ENCODE measurements at regions not wholly inside any gene's neighbourhood (a gene's known extent, or its start where the extent isn't known, plus 50 kb on each side); places are given as distances from the start of the nearest gene placed in this dataset.

GRCh38 chr11:131190446-131190845 lies 180.0 kb upstream of the NTM start:
- Histone ChIP-seq H3K27ac (ENCODE audit: low read depth, low read length) (no peak overlapping the region), H2AFZ (ENCODE audit: low read length, unreplicated experiment) (no peak overlapping the region), H3K4me1 (ENCODE audit: control insufficient read depth, insufficient read depth, low read length, unreplicated experiment) (no peaks in the 10 kb centered on the region), H3K79me2 (ENCODE audit: control insufficient read depth, insufficient read depth, low read length, unreplicated experiment) (no peaks in the 10 kb centered on the region), H3K4me3 (ENCODE audit: low read depth, low read length) (no peak overlapping the region), H3K27me3 (ENCODE audit: insufficient read depth, low read length) (no peaks in the 10 kb centered on the region), H3K36me3 (ENCODE audit: insufficient read depth, low read length) (no peaks in the 10 kb centered on the region)

DNA sequence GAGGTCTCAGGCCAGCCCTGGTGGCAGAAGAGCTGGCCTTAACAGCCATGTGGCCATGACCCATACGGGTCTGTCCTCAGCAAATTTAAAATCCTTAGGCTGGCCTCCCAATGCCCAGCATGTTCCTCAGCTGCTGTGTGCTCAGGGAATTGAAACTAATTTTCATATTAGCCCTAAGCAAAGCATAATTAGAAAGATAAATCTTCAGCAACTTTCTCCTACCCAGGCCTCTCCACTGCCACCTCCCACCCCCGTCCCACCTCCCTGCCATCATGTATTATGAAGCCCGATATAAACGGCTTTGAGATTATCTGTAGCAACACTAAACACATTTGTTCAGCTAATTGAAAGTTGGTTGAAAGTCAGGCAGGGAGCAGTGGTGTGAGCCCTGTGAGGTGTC lies 178.8 kb upstream of the NTM start:
- Histone ChIP-seq H3K4me3 (ENCODE audit: low read depth, low read length) (no peak overlapping the region), H3K79me2 (ENCODE audit: control insufficient read depth, insufficient read depth, low read length, unreplicated experiment) (no peaks in the 10 kb centered on the region), H3K27ac (ENCODE audit: low read depth, low read length) (no peak overlapping the region), H3K4me1 (ENCODE audit: control insufficient read depth, insufficient read depth, low read length, unreplicated experiment) (no peaks in the 10 kb centered on the region), H2AFZ (ENCODE audit: low read length, unreplicated experiment) (no peak overlapping the region), H3K36me3 (ENCODE audit: insufficient read depth, low read length) (no peaks in the 10 kb centered on the region), H3K27me3 (ENCODE audit: insufficient read depth, low read length) (no peaks in the 10 kb centered on the region)

DNA sequence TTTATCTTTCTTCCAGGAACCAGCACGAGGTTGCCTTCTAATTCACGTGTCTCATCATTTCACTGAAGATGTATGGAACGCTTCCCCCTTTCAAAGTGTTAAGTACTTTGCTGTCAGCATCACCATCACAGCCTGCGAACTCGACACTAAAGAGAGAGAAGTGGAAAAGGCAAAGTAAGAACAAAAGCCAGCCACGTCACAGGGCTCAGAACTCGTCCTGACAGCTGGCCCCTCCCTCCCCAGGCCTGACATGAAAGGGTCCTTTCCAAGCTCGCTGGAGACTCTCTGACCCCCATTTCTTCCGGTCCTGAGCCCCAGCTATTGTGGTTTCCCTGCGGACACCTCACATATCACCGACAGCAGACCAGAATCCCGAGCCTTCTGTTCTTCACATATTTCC lies 177.8 kb upstream of the NTM start:
- no peaks in the 10 kb centered on the region for H3K27me3 ChIP-seq (ENCODE audit: insufficient read depth, low read length)
- H3K4me3 ChIP-seq (ENCODE audit: low read depth, low read length), result no peak overlapping the region
- no peaks in the 10 kb centered on the region for H3K4me1 ChIP-seq (ENCODE audit: control insufficient read depth, insufficient read depth, low read length, unreplicated experiment)
- H3K79me2 ChIP-seq (ENCODE audit: control insufficient read depth, insufficient read depth, low read length, unreplicated experiment), result no peaks in the 10 kb centered on the region
- H3K27ac ChIP-seq (ENCODE audit: low read depth, low read length), result no peak overlapping the region
- no peaks in the 10 kb centered on the region for H3K36me3 ChIP-seq (ENCODE audit: insufficient read depth, low read length)
- no peak overlapping the region for H2AFZ ChIP-seq (ENCODE audit: low read length, unreplicated experiment)

GRCh38 chr11:131193031-131193501 lies 177.3 kb upstream of the NTM start:
- Histone ChIP-seq H3K4me1 (ENCODE audit: control insufficient read depth, insufficient read depth, low read length, unreplicated experiment) (no peaks in the 10 kb centered on the region), H3K27me3 (ENCODE audit: insufficient read depth, low read length) (no peaks in the 10 kb centered on the region), H3K4me3 (ENCODE audit: low read depth, low read length) (no peak overlapping the region), H3K36me3 (ENCODE audit: insufficient read depth, low read length) (no peaks in the 10 kb centered on the region), H2AFZ (ENCODE audit: low read length, unreplicated experiment) (no peak overlapping the region), H3K27ac (ENCODE audit: low read depth, low read length) (no peak overlapping the region), H3K79me2 (ENCODE audit: control insufficient read depth, insufficient read depth, low read length, unreplicated experiment) (no peaks in the 10 kb centered on the region)

GRCh38 chr11:131194726-131195125 lies 175.7 kb upstream of the NTM start:
- Histone ChIP-seq H2AFZ (ENCODE audit: low read length, unreplicated experiment) (no peak overlapping the region), H3K4me3 (ENCODE audit: low read depth, low read length) (no peak overlapping the region), H3K27ac (ENCODE audit: low read depth, low read length) (no peak overlapping the region), H3K4me1 (ENCODE audit: control insufficient read depth, insufficient read depth, low read length, unreplicated experiment) (no peaks in the 10 kb centered on the region), H3K27me3 (ENCODE audit: insufficient read depth, low read length) (no peaks in the 10 kb centered on the region), H3K79me2 (ENCODE audit: control insufficient read depth, insufficient read depth, low read length, unreplicated experiment) (no peaks in the 10 kb centered on the region), H3K36me3 (ENCODE audit: insufficient read depth, low read length) (no peaks in the 10 kb centered on the region)

DNA sequence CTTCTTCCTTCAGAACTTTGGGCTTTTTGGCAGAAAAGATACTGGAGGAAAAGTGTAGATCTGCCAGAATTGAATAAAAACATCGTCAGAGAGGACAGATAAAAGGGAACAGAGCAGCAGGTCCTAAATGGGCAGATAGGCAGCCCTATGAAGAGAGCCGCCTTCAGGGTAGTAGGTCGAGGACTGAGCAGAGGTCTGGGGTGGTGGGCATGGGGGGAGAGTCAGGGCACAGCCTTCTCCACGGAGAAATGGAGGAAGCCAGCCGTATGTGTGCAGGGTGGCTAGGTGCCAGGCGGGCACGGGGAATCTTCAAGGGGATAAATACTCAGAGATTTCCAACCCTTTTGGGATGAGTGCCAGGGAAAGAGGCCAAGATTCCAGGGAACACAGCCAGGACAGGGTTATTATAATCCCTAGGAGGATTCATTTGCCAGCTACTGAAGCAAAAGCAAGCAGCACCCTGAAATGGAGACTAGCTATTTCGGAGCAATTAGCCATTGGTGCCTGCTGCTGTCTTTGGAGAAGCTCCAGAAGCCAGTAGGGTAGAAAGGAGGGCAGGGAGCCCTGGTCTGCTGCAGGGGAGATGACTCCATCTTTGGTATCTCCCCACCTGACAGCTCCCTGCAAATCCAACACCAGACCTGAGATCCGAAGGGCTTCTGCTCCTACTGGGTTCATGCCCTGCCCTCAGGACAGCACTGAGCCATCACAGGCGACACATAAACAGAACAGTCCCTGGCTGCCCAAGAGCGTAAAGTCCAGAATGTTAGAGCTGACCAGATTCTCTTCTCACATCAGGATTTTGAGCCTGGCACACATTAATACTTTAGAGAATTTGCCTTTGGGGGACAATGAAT lies 174.5 kb upstream of the NTM start:
- H3K79me2 ChIP-seq (ENCODE audit: control insufficient read depth, insufficient read depth, low read length, unreplicated experiment), result no peaks in the 10 kb centered on the region
- no peaks in the 10 kb centered on the region for H3K27me3 ChIP-seq (ENCODE audit: insufficient read depth, low read length)
- no peak overlapping the region for H3K4me3 ChIP-seq (ENCODE audit: low read depth, low read length)
- no peak overlapping the region for H3K27ac ChIP-seq (ENCODE audit: low read depth, low read length)
- no peaks in the 10 kb centered on the region for H3K36me3 ChIP-seq (ENCODE audit: insufficient read depth, low read length)
- no peak overlapping the region for H2AFZ ChIP-seq (ENCODE audit: low read length, unreplicated experiment)
- H3K4me1 ChIP-seq (ENCODE audit: control insufficient read depth, insufficient read depth, low read length, unreplicated experiment), result no peaks in the 10 kb centered on the region

- H3K79me2 ChIP-seq (ENCODE audit: control insufficient read depth, insufficient read depth, low read length, unreplicated experiment), result no peaks in the 10 kb centered on the region
- no peaks in the 10 kb centered on the region for H3K27me3 ChIP-seq (ENCODE audit: insufficient read depth, low read length)
- no peaks in the 10 kb centered on the region for H3K4me1 ChIP-seq (ENCODE audit: control insufficient read depth, insufficient read depth, low read length, unreplicated experiment)
These were observed 172.0 kb upstream of the NTM start for GRCh38 chr11:131198161-131199014.

GRCh38 chr11:131199015-131199280 lies 171.5 kb upstream of the NTM start:
- Histone ChIP-seq H3K79me2 (ENCODE audit: control insufficient read depth, insufficient read depth, low read length, unreplicated experiment) (no peaks in the 10 kb centered on the region), H3K4me3 (ENCODE audit: low read depth, low read length) (no peak overlapping the region), H2AFZ (ENCODE audit: low read length, unreplicated experiment) (no peak overlapping the region), H3K27ac (ENCODE audit: low read depth, low read length) (no peak overlapping the region), H3K27me3 (ENCODE audit: insufficient read depth, low read length) (no peaks in the 10 kb centered on the region), H3K36me3 (ENCODE audit: insufficient read depth, low read length) (no peaks in the 10 kb centered on the region), H3K4me1 (ENCODE audit: control insufficient read depth, insufficient read depth, low read length, unreplicated experiment) (no peaks in the 10 kb centered on the region)

More at GRCh38 chr11:131198161-131199014, 172.0 kb upstream of the NTM start:
- H3K4me3 ChIP-seq (ENCODE audit: low read depth, low read length), result no peak overlapping the region
- no peaks in the 10 kb centered on the region for H3K36me3 ChIP-seq (ENCODE audit: insufficient read depth, low read length)
- no peak overlapping the region for H3K27ac ChIP-seq (ENCODE audit: low read depth, low read length)
- no peak overlapping the region for H2AFZ ChIP-seq (ENCODE audit: low read length, unreplicated experiment)

GRCh38 chr11:131201674-131202073 lies 168.7 kb upstream of the NTM start:
- H3K27ac ChIP-seq (ENCODE audit: low read depth, low read length), result no peak overlapping the region
- no peak overlapping the region for H2AFZ ChIP-seq (ENCODE audit: low read length, unreplicated experiment)
- no peaks in the 10 kb centered on the region for H3K4me1 ChIP-seq (ENCODE audit: control insufficient read depth, insufficient read depth, low read length, unreplicated experiment)
- H3K4me3 ChIP-seq (ENCODE audit: low read depth, low read length), result no peak overlapping the region
- H3K27me3 ChIP-seq (ENCODE audit: insufficient read depth, low read length), result no peaks in the 10 kb centered on the region
- no peaks in the 10 kb centered on the region for H3K79me2 ChIP-seq (ENCODE audit: control insufficient read depth, insufficient read depth, low read length, unreplicated experiment)
- no peaks in the 10 kb centered on the region for H3K36me3 ChIP-seq (ENCODE audit: insufficient read depth, low read length)

DNA sequence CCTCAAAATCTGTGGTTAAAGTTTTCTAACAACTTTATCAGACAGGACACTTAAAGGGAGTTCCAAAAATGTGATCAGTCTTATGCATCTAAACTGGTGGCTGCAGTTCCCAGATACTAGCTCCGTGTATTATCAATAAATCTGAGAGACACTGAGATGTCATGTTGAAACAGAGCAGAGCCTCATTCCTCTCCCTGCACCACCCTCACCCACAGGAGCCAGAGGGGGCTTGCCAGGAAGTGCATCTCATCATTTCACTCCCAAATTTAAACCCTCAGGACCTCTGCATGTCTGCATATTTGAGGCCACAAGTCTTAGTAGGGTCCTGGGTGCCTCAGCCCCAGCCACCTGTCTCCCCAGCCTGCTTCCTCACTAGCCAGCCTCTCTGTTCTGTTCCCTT lies 167.4 kb upstream of the NTM start:
- H3K27me3 ChIP-seq (ENCODE audit: insufficient read depth, low read length), result no peaks in the 10 kb centered on the region
- no peak overlapping the region for H2AFZ ChIP-seq (ENCODE audit: low read length, unreplicated experiment)
- no peaks in the 10 kb centered on the region for H3K4me1 ChIP-seq (ENCODE audit: control insufficient read depth, insufficient read depth, low read length, unreplicated experiment)
- no peaks in the 10 kb centered on the region for H3K79me2 ChIP-seq (ENCODE audit: control insufficient read depth, insufficient read depth, low read length, unreplicated experiment)
- H3K27ac ChIP-seq (ENCODE audit: low read depth, low read length), result no peak overlapping the region
- H3K36me3 ChIP-seq (ENCODE audit: insufficient read depth, low read length), result no peaks in the 10 kb centered on the region
- H3K4me3 ChIP-seq (ENCODE audit: low read depth, low read length), result no peak overlapping the region

DNA sequence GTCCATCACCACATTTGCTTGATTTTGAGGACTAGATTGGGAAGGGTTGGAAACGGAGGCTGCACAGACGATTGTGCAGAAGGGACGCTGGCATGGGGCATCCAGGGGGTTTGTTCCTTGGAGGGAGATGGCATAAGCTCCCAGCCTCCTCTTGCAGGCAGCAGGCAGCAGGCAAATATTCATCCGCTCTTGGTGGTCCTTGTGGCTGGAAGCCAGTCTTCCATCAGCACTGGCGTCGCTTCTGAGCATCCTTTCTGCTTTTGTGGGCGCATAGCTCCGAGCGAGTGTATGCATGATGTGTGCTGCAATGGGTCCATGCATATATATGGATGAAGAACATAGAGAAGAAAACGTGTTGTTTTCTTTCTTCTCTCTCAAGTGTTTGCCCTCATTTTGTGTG lies 166.1 kb upstream of the NTM start:
- no peak overlapping the region for H2AFZ ChIP-seq (ENCODE audit: low read length, unreplicated experiment)
- H3K27ac ChIP-seq (ENCODE audit: low read depth, low read length), result no peak overlapping the region
- H3K27me3 ChIP-seq (ENCODE audit: insufficient read depth, low read length), result no peaks in the 10 kb centered on the region
- no peak overlapping the region for H3K4me3 ChIP-seq (ENCODE audit: low read depth, low read length)
- no peaks in the 10 kb centered on the region for H3K4me1 ChIP-seq (ENCODE audit: control insufficient read depth, insufficient read depth, low read length, unreplicated experiment)
- no peaks in the 10 kb centered on the region for H3K79me2 ChIP-seq (ENCODE audit: control insufficient read depth, insufficient read depth, low read length, unreplicated experiment)
- H3K36me3 ChIP-seq (ENCODE audit: insufficient read depth, low read length), result no peaks in the 10 kb centered on the region
